Epithelial cell of esophagus (primary cell): ENCODE measurements at regions not wholly inside any gene's neighbourhood (a gene's known extent, or its start where the extent isn't known, plus 50 kb on each side); places are given as distances from the start of the nearest gene placed in this dataset.
"Not testable (repeated sequence)": the region's sequence is repeated elsewhere in the genome, so short reads cannot be mapped to it uniquely, and the experiment has no call there.

Experiments
- DNase-seq: peaks from one replicate; pipeline ENCODE4 v3.0.0; 2010; ENCODE audit warnings: low read depth
- H3K4me3 ChIP-seq: 2 replicates; pipeline ENCODE4 v1.5.1; 2011; ENCODE audit warnings: mild to moderate bottlenecking, low read length, control low read depth
- TF ChIP-seq, protein P1 (sequence below): IDR thresholded peaks from 2 replicates; pipeline ENCODE4 v1.5.1; 2011; ENCODE audit warnings: low read depth, mild to moderate bottlenecking, low read length, control low read depth, inconsistent platforms; ENCODE audit not compliant: insufficient read depth; ENCODE audit errors: missing control alignments

DNA sequence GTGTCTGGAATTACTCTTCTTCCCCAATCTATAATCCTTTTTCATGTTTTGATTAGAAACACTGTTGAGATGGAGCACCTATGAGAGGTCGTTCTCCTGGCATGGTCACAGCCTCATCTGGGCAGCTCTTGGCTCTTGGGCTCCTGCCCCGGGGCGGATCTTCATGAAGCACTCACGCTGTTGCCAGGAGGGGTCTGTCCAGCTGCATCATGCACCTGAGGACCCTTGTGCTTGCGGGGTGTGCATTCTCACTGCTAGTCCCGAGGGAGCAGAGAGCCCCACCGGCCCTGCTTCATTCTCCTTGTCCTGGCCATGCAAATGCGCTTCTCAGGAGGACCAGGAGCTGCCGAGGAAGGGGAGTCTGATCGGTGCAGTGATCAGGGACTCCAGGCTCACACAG is 117.6 kb upstream of the S1PR3 start:
- TF ChIP-seq, protein P1, sequence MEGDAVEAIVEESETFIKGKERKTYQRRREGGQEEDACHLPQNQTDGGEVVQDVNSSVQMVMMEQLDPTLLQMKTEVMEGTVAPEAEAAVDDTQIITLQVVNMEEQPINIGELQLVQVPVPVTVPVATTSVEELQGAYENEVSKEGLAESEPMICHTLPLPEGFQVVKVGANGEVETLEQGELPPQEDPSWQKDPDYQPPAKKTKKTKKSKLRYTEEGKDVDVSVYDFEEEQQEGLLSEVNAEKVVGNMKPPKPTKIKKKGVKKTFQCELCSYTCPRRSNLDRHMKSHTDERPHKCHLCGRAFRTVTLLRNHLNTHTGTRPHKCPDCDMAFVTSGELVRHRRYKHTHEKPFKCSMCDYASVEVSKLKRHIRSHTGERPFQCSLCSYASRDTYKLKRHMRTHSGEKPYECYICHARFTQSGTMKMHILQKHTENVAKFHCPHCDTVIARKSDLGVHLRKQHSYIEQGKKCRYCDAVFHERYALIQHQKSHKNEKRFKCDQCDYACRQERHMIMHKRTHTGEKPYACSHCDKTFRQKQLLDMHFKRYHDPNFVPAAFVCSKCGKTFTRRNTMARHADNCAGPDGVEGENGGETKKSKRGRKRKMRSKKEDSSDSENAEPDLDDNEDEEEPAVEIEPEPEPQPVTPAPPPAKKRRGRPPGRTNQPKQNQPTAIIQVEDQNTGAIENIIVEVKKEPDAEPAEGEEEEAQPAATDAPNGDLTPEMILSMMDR = no peak
- no peak for DNase-seq
- no peak overlapping the region for H3K4me3 ChIP-seq

GRCh38 chr9:88874391-88874790 is 116.9 kb upstream of the S1PR3 start:
- no peak overlapping the region for H3K4me3 ChIP-seq
- DNase-seq = peak; percentile 41
- TF ChIP-seq, protein P1 = peak; percentile 35

GRCh38 chr9:88875400-88876120 is 115.7 kb upstream of the S1PR3 start:
- TF ChIP-seq, protein P1 = no peak
- peak; percentile 9 for DNase-seq
- no peak overlapping the region for H3K4me3 ChIP-seq

- H3K4me3 ChIP-seq = no peak overlapping the region
- TF ChIP-seq, protein P1 = no peak
- peak; percentile 32 for DNase-seq
Observed at GRCh38 chr9:88880199-88880598, 111.1 kb upstream of the S1PR3 start.

- H3K4me3 ChIP-seq, DNase-seq: not testable (repeated sequence)
Observed at GRCh38 chr9:88884291-88884690, 107.0 kb upstream of the S1PR3 start.

GRCh38 chr9:88886762-88887161 is 104.5 kb upstream of the S1PR3 start:
- H3K4me3 ChIP-seq = not testable (repeated sequence)
- DNase-seq = peak; percentile 20

DNA sequence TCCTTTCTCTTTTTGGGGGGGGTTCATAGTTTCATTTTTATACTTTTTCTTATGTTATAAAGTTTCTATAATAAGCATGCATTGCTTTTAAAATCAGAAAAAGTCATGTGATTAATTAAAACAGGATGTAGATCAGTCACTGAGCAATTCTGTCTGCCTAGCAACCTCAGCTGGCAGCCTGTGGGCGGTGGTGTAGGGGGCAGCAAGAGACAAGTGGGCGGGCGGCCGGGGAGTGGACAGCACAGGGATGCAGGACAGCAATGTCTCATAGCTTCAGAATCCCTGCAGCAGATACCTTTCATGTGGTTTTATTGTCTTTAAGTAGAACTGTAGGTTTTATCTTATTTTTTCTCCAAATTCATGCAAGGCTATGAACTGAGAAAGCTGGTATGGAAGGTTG is 101.9 kb upstream of the S1PR3 start:
- DNase-seq = no peak
- TF ChIP-seq, protein P1 = no peak
- H3K4me3 ChIP-seq = no peak overlapping the region

DNA sequence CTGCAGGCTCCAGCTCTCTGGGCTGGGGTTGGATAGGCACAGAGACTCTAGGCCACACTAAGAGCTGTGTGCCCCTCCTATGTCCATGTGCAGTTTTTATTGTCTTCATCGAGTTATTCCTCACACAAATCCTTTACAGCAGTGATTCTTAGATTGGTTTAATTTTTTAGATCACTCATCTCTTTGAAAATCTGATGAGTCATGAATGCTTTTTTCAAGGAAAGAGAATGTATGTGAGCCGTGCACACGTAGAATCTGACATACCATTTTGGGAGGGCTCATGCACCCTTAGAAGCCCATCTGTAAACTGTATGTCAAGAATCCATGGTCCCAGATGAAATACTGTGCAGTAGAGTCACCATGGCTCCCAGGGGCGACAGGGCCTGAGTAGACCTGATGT is 100.7 kb upstream of the S1PR3 start:
- DNase-seq = no peak
- TF ChIP-seq, protein P1 = no peak
- no peak overlapping the region for H3K4me3 ChIP-seq
